Sciatic nerve (tissue), 2 donors: ENCODE measurements at regions not wholly inside any gene's neighbourhood (a gene's known extent, or its start where the extent isn't known, plus 50 kb on each side); places are given as distances from the start of the nearest gene placed in this dataset.

Experiments
- ATAC-seq: fragments of 200-7000 bp; cut with Tn5 transposase; one replicate; pipeline ENCODE4 v1.9.1; 2020; ENCODE audit warnings: mild to moderate bottlenecking, moderate library complexity
- DNase-seq: peaks from one replicate; pipeline ENCODE4 v3.0.0-alpha.2; 2020; ENCODE audit warnings: low spot score
- intact Hi-C: fragments of 100-400 bp; cut with DNase I; formaldehyde crosslinking; loops from one replicate; pipeline ENCODE4 v1.14.2; 2022
- donor health status: DM: no; HTN: no; CAD: no.
- donor health status: DM: no; HTN: no; CAD: no.

- DNase-seq (no peak), ATAC-seq (peak; percentile 44)
- intact Hi-C loops, result no loop called here
Observed at GRCh38 chr3:3636815-3637214, 162.4 kb upstream of the LRRN1 start.

- ATAC-seq, result no peak
- intact Hi-C loops, result no loop called here
- DNase-seq, result no peak
Observed at GRCh38 chr3:3635109-3635508, 164.1 kb upstream of the LRRN1 start.

GRCh38 chr3:3634326-3634725, 164.9 kb upstream of the LRRN1 start:
- no peak for ATAC-seq
- intact Hi-C loops, result no loop called here

GRCh38 chr3:3633761-3634160, 165.5 kb upstream of the LRRN1 start:
- ATAC-seq (no peak), DNase-seq (no peak)
- intact Hi-C loops, result no loop called here

More at GRCh38 chr3:3634326-3634725, 164.9 kb upstream of the LRRN1 start:
- DNase-seq, result no peak

- no peak for ATAC-seq
- no peak for DNase-seq
- intact Hi-C loops, result no loop called here
Observed at GRCh38 chr3:3632449-3632848, 166.8 kb upstream of the LRRN1 start.

- intact Hi-C loops, result no loop called here
- ATAC-seq (no peak), DNase-seq (no peak)
Observed at GRCh38 chr3:3631114-3631513, 168.1 kb upstream of the LRRN1 start.

GRCh38 chr3:3629911-3630310, 169.3 kb upstream of the LRRN1 start:
- ATAC-seq, result no peak
- intact Hi-C loops, result no loop called here
- DNase-seq, result no peak

GRCh38 chr3:3628676-3629328, 170.4 kb upstream of the LRRN1 start:
- ATAC-seq (no peak), DNase-seq (no peak)
- intact Hi-C loops, result no loop called here

GRCh38 chr3:3627114-3627513, 172.1 kb upstream of the LRRN1 start:
- no peak for DNase-seq
- intact Hi-C loops, result no loop called here
- ATAC-seq, result no peak

- ATAC-seq, result no peak
- intact Hi-C loops, result no loop called here
Observed at GRCh38 chr3:3625544-3626271, 173.5 kb upstream of the LRRN1 start.

GRCh38 chr3:3619815-3620214, 179.4 kb upstream of the LRRN1 start:
- intact Hi-C loops, result no loop called here
- DNase-seq, result no peak

More at GRCh38 chr3:3625544-3626271, 173.5 kb upstream of the LRRN1 start:
- DNase-seq, result no peak

GRCh38 chr3:3618623-3619022, 180.6 kb upstream of the LRRN1 start:
- ATAC-seq (no peak), DNase-seq (no peak)
- intact Hi-C loops, result no loop called here

More at GRCh38 chr3:3619815-3620214, 179.4 kb upstream of the LRRN1 start:
- no peak for ATAC-seq

- no peak for ATAC-seq
- intact Hi-C loops, result no loop called here
Observed at GRCh38 chr3:3615533-3615932, 183.7 kb upstream of the LRRN1 start.

GRCh38 chr3:3610581-3611298, 188.5 kb upstream of the LRRN1 start:
- ATAC-seq (no peak), DNase-seq (no peak)
- intact Hi-C loops, result no loop called here

More at GRCh38 chr3:3615533-3615932, 183.7 kb upstream of the LRRN1 start:
- no peak for DNase-seq

GRCh38 chr3:3606321-3606720, 192.9 kb upstream of the LRRN1 start:
- ATAC-seq, result no peak
- intact Hi-C loops, result no loop called here
- no peak for DNase-seq

- intact Hi-C loops, result no loop called here
- DNase-seq (no peak), ATAC-seq (no peak)
Observed at GRCh38 chr3:3605226-3605625, 194.0 kb upstream of the LRRN1 start.

GRCh38 chr3:3603351-3603750, 195.9 kb upstream of the LRRN1 start:
- DNase-seq (no peak), ATAC-seq (no peak)
- intact Hi-C loops, result no loop called here

- intact Hi-C loops, result no loop called here
- DNase-seq (no peak), ATAC-seq (no peak)
Observed at GRCh38 chr3:3600665-3601340, 198.4 kb upstream of the LRRN1 start.

GRCh38 chr3:3599016-3599415, 200.2 kb upstream of the LRRN1 start:
- intact Hi-C loops, result no loop called here
- no peak for ATAC-seq

GRCh38 chr3:3594986-3595385, 204.2 kb upstream of the LRRN1 start:
- no peak for DNase-seq
- no peak for ATAC-seq

More at GRCh38 chr3:3599016-3599415, 200.2 kb upstream of the LRRN1 start:
- no peak for DNase-seq

More at GRCh38 chr3:3594986-3595385, 204.2 kb upstream of the LRRN1 start:
- intact Hi-C loops, result no loop called here
